SK-N-SH (cell line): ENCODE measurements at regions not wholly inside any gene's neighbourhood (a gene's known extent, or its start where the extent isn't known, plus 50 kb on each side); places are given as distances from the start of the nearest gene placed in this dataset.

Experiments
- CTCF ChIA-PET: fragments of 300-600, 350-600 bp; formaldehyde crosslinking; extraction: SDS; loops from one replicate; lab custom pipeline; 2021; lab: Yijun Ruan, JAX
- POLR2A ChIA-PET: fragments of 350-600 bp; sonication (Branson Sonifier 250); formaldehyde crosslinking; extraction: SDS; loops from one replicate; lab custom pipeline; 2020; ENCODE audit warnings: antibody characterized with exemption, inconsistent platforms; lab: Yijun Ruan, JAX
- DNase-seq: peaks from one replicate; pipeline ENCODE4 v3.0.0; 2012
- H2AFZ ChIP-seq: fragments of 200-600 bp; sonication (generic); 2 replicates; pipeline ENCODE4 v1.8.1; 2016; ENCODE audit warnings: antibody characterized with exemption, mild to moderate bottlenecking, low read depth
- H3F3A ChIP-seq: fragments of 200-600 bp; sonication (generic); replicated peaks from 2 replicates; pipeline ENCODE3; 2016; ENCODE audit warnings: antibody characterized with exemption, mild to moderate bottlenecking; ENCODE audit not compliant: insufficient read depth
- H3K27ac ChIP-seq, 2 experiments: fragments of 200-500 bp in 1 of 2; fragments of 200-600 bp in 1 of 2; sonication (Bioruptor generic) in 1 of 2; sonication (generic), shearing (Covaris generic) in 1 of 2; 2 replicates each; pipeline versions ENCODE4 v1.5.1 to v1.6.1; 2014 to 2016; ENCODE audit warnings: low read depth in 2 of 2, inconsistent platforms in 1 of 2, low read length in 1 of 2, mild to moderate bottlenecking in 1 of 2, mixed read lengths in 1 of 2
- H3K27me3 ChIP-seq: fragments of 200-600 bp; sonication (generic), shearing (Covaris generic); 2 replicates; pipeline ENCODE4 v1.6.1; 2016; ENCODE audit warnings: mixed run types; ENCODE audit not compliant: insufficient read depth
- H3K36me3 ChIP-seq, 2 experiments: fragments of 200-500 bp in 1 of 2; fragments of 200-600 bp in 1 of 2; sonication (Bioruptor generic) in 1 of 2; sonication (generic) in 1 of 2; replicated peaks in 1 of 2; 2 replicates each; pipeline versions ENCODE3 to v1.5.1; 2014 to 2016; ENCODE audit warnings: low read length in 1 of 2, mild to moderate bottlenecking in 1 of 2; ENCODE audit not compliant: insufficient read depth in 2 of 2, control insufficient read depth in 1 of 2
- H3K4me1 ChIP-seq, 2 experiments: fragments of 200-500 bp in 1 of 2; fragments of 200-600 bp in 1 of 2; sonication (Bioruptor generic) in 1 of 2; sonication (generic), shearing (Covaris generic) in 1 of 2; 2 replicates each; pipeline versions ENCODE4 v1.5.1 to v1.6.1; 2014 to 2016; ENCODE audit warnings: low read depth in 1 of 2, low read length in 1 of 2, mixed run types in 1 of 2; ENCODE audit not compliant: insufficient read depth in 2 of 2, control insufficient read depth in 1 of 2
- H3K4me2 ChIP-seq: fragments of 200-600 bp; sonication (generic), shearing (Covaris generic); 2 replicates; pipeline ENCODE4 v1.6.1; 2017; ENCODE audit warnings: mixed run types
- H3K4me3 ChIP-seq, 2 experiments: fragments of 200-500 bp in 1 of 2; fragments of 200-600 bp in 1 of 2; sonication (Bioruptor generic) in 1 of 2; sonication (generic), shearing (Covaris generic) in 1 of 2; 2 replicates each; pipeline versions ENCODE4 v1.5.1 to v1.8.1; 2014 to 2016; ENCODE audit warnings: low read depth in 2 of 2, inconsistent platforms in 1 of 2, low read length in 1 of 2, mild to moderate bottlenecking in 1 of 2, mixed read lengths in 1 of 2, moderate library complexity in 1 of 2
- H3K79me2 ChIP-seq: fragments of 200-600 bp; sonication (generic); 2 replicates; pipeline ENCODE4 v1.8.1; 2017; ENCODE audit warnings: mild to moderate bottlenecking; ENCODE audit not compliant: insufficient read depth
- H3K9ac ChIP-seq: fragments of 200-600 bp; sonication (generic); 2 replicates; pipeline ENCODE4 v1.6.1; 2017; ENCODE audit warnings: mixed run types
- H3K9me2 ChIP-seq: fragments of 200-600 bp; sonication (generic); 2 replicates; pipeline ENCODE4 v1.6.1; 2017; ENCODE audit warnings: mixed run types
- H3K9me3 ChIP-seq: fragments of 200-600 bp; sonication (generic); 2 replicates; pipeline ENCODE4 v1.6.1; 2017; ENCODE audit warnings: mixed run types, mild to moderate bottlenecking, moderate library complexity
- H4K20me1 ChIP-seq: fragments of 200-600 bp; sonication (generic); 2 replicates; pipeline ENCODE4 v1.6.1; 2017; ENCODE audit warnings: mild to moderate bottlenecking, mixed run types; ENCODE audit not compliant: insufficient read depth
- FOSL2 ChIP-seq: IDR thresholded peaks from 2 replicates; pipeline ENCODE4 v1.4.0; 2012; ENCODE audit warnings: low read depth, mild to moderate bottlenecking, moderate library complexity, borderline replicate concordance
- FOXJ3 ChIP-seq: sonication (generic); formaldehyde crosslinking; IDR thresholded peaks from 2 replicates; pipeline ENCODE4 v1.5.1; 2020; ENCODE audit warnings: mild to moderate bottlenecking, missing genetic modification reagents
- GABPA ChIP-seq: IDR thresholded peaks from 2 replicates; pipeline ENCODE4 v1.4.0; 2012; ENCODE audit warnings: low read depth, mild to moderate bottlenecking
- JUND ChIP-seq: IDR thresholded peaks from 2 replicates; pipeline ENCODE4 v1.4.0; 2012
- MEF2A ChIP-seq: IDR thresholded peaks from 2 replicates; pipeline ENCODE4 v1.4.0; 2012; ENCODE audit warnings: low read depth, borderline replicate concordance
- NRF1 ChIP-seq: IDR thresholded peaks from 2 replicates; pipeline ENCODE4 v1.6.1; 2012; ENCODE audit warnings: low read depth, mild to moderate bottlenecking, low read length
- POLR2AphosphoS5 ChIP-seq: IDR thresholded peaks from 2 replicates; pipeline ENCODE4 v1.6.1; 2012; ENCODE audit warnings: low read depth, low read length
- RAD21 ChIP-seq: IDR thresholded peaks from 2 replicates; pipeline ENCODE4 v1.6.1; 2012; ENCODE audit warnings: mild to moderate bottlenecking, low read length
- RFX5 ChIP-seq: IDR thresholded peaks from 2 replicates; pipeline ENCODE4 v1.6.1; 2012; ENCODE audit warnings: mild to moderate bottlenecking, improper control_type of control experiment, low read length
- RXRA ChIP-seq: IDR thresholded peaks from 2 replicates; pipeline ENCODE4 v1.4.0; 2012; ENCODE audit warnings: low read depth, mild to moderate bottlenecking, borderline replicate concordance
- SIN3A ChIP-seq: IDR thresholded peaks from 2 replicates; pipeline ENCODE4 v1.6.1; 2012; ENCODE audit warnings: low read depth, mild to moderate bottlenecking, low read length, moderate library complexity, borderline replicate concordance
- SMC3 ChIP-seq: IDR thresholded peaks from 2 replicates; pipeline ENCODE4 v1.6.1; 2012; ENCODE audit warnings: low read depth, low read length, improper control_type of control experiment
- TCF12 ChIP-seq: IDR thresholded peaks from 2 replicates; pipeline ENCODE4 v1.4.0; 2012
- YY1 ChIP-seq: IDR thresholded peaks from 2 replicates; pipeline ENCODE4 v1.4.0; 2012; ENCODE audit warnings: low read depth, mild to moderate bottlenecking
- WGBS: methylation state at CpG from one replicate; pipeline ENCODE4 v1.1.6; 2017; ENCODE audit warnings: low lambda C conversion rate; 5-methylcytosine and 5-hydroxymethylcytosine counted together
- TF ChIP-seq, protein P1 (sequence below): IDR thresholded peaks from 2 replicates; pipeline ENCODE4 v1.4.0; 2012; ENCODE audit warnings: low read depth, borderline replicate concordance
- TF ChIP-seq, protein P2 (sequence below): fragments of 150-350 bp; IDR thresholded peaks from 2 replicates; pipeline ENCODE4 v1.6.1; 2017; ENCODE audit warnings: antibody characterized with exemption, low read length, low read depth, borderline replicate concordance
- TF ChIP-seq, protein P3 (sequence below): fragments of 200-600 bp; sonication (generic); IDR thresholded peaks from 2 replicates; pipeline ENCODE4 v1.6.1; 2017; ENCODE audit warnings: antibody characterized with exemption, mild to moderate bottlenecking, moderate library complexity
- TF ChIP-seq, protein P4 (sequence below): IDR thresholded peaks from 2 replicates; pipeline ENCODE4 v1.4.0; 2012; ENCODE audit warnings: low read depth
- TF ChIP-seq, protein P5 (sequence below): fragments of 150-350 bp; IDR thresholded peaks from 2 replicates; pipeline ENCODE4 v1.6.1; 2016; ENCODE audit warnings: mild to moderate bottlenecking, low read depth, low read length
- TF ChIP-seq, protein P6 (sequence below): IDR thresholded peaks from 2 replicates; pipeline ENCODE4 v1.4.0; 2012; ENCODE audit warnings: low read depth, borderline replicate concordance

DNA sequence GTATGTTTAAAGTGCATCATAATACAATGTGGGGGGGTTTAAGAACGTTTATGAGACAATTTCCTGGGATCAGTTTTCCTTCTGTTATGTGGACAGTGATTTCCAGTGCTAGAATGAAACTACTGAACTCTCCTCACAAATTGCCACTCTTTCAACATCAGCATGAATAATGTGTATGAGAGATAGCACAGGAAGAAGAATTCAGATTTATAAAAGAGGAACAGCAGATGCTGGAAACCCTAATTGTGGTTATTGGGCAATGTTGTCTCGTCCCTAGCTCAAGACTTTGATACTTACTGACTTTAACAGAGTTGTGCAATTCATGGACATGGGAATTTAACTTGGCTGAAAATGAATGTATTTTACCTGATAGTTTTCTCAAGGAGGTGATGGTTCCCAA, 410.8 kb upstream of the MEF2C start:
- no peaks in the 10 kb centered on the region for H3K9me3 ChIP-seq
- no peak overlapping the region for H3K4me3 ChIP-seq
- CTCF ChIA-PET: no interaction called here
- TF ChIP-seq JUND (no peak), FOSL2 (no peak), GABPA (no peak), RXRA (no peak), SMC3 (no peak), MEF2A (no peak), YY1 (no peak), SIN3A (no peak), RAD21 (no peak), RFX5 (no peak), TCF12 (no peak), FOXJ3 (CRISPR knock-in tag) (no peak), NRF1 (no peak), POLR2AphosphoS5 (no peak)
- TF ChIP-seq, protein P1, sequence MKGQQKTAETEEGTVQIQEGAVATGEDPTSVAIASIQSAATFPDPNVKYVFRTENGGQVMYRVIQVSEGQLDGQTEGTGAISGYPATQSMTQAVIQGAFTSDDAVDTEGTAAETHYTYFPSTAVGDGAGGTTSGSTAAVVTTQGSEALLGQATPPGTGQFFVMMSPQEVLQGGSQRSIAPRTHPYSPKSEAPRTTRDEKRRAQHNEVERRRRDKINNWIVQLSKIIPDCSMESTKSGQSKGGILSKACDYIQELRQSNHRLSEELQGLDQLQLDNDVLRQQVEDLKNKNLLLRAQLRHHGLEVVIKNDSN: no peak
- TF ChIP-seq, protein P2, sequence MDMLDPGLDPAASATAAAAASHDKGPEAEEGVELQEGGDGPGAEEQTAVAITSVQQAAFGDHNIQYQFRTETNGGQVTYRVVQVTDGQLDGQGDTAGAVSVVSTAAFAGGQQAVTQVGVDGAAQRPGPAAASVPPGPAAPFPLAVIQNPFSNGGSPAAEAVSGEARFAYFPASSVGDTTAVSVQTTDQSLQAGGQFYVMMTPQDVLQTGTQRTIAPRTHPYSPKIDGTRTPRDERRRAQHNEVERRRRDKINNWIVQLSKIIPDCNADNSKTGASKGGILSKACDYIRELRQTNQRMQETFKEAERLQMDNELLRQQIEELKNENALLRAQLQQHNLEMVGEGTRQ: no peak
- TF ChIP-seq, protein P3, sequence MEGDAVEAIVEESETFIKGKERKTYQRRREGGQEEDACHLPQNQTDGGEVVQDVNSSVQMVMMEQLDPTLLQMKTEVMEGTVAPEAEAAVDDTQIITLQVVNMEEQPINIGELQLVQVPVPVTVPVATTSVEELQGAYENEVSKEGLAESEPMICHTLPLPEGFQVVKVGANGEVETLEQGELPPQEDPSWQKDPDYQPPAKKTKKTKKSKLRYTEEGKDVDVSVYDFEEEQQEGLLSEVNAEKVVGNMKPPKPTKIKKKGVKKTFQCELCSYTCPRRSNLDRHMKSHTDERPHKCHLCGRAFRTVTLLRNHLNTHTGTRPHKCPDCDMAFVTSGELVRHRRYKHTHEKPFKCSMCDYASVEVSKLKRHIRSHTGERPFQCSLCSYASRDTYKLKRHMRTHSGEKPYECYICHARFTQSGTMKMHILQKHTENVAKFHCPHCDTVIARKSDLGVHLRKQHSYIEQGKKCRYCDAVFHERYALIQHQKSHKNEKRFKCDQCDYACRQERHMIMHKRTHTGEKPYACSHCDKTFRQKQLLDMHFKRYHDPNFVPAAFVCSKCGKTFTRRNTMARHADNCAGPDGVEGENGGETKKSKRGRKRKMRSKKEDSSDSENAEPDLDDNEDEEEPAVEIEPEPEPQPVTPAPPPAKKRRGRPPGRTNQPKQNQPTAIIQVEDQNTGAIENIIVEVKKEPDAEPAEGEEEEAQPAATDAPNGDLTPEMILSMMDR: no peak
- TF ChIP-seq, protein P4, sequence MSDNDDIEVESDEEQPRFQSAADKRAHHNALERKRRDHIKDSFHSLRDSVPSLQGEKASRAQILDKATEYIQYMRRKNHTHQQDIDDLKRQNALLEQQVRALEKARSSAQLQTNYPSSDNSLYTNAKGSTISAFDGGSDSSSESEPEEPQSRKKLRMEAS: no peak
- TF ChIP-seq, protein P5, sequence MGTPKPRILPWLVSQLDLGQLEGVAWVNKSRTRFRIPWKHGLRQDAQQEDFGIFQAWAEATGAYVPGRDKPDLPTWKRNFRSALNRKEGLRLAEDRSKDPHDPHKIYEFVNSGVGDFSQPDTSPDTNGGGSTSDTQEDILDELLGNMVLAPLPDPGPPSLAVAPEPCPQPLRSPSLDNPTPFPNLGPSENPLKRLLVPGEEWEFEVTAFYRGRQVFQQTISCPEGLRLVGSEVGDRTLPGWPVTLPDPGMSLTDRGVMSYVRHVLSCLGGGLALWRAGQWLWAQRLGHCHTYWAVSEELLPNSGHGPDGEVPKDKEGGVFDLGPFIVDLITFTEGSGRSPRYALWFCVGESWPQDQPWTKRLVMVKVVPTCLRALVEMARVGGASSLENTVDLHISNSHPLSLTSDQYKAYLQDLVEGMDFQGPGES: no peak
- TF ChIP-seq, protein P6, sequence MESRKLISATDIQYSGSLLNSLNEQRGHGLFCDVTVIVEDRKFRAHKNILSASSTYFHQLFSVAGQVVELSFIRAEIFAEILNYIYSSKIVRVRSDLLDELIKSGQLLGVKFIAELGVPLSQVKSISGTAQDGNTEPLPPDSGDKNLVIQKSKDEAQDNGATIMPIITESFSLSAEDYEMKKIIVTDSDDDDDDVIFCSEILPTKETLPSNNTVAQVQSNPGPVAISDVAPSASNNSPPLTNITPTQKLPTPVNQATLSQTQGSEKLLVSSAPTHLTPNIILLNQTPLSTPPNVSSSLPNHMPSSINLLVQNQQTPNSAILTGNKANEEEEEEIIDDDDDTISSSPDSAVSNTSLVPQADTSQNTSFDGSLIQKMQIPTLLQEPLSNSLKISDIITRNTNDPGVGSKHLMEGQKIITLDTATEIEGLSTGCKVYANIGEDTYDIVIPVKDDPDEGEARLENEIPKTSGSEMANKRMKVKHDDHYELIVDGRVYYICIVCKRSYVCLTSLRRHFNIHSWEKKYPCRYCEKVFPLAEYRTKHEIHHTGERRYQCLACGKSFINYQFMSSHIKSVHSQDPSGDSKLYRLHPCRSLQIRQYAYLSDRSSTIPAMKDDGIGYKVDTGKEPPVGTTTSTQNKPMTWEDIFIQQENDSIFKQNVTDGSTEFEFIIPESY: no peak
- TF ChIP-seq, all 33 proteins: peak for 0
- DNase-seq: no peak
- no peak overlapping the region for H2AFZ ChIP-seq
- H3K4me1 ChIP-seq: no peaks in the 10 kb centered on the region
- POLR2A ChIA-PET: no interaction called here
- no peaks in the 10 kb centered on the region for H4K20me1 ChIP-seq
- no peaks in the 10 kb centered on the region for H3K79me2 ChIP-seq
- H3K36me3 ChIP-seq: no peaks in the 10 kb centered on the region
- no peaks in the 10 kb centered on the region for H3K27me3 ChIP-seq
- no peak overlapping the region for H3K27ac ChIP-seq
- H3K9me2 ChIP-seq: no peaks in the 10 kb centered on the region
- H3F3A ChIP-seq: no peaks in the 10 kb centered on the region
- 36% methylated on average over 2 of the region's 2 CpGs for WGBS
- no peak overlapping the region for H3K4me2 ChIP-seq
- H3K9ac ChIP-seq: no peak overlapping the region
